Neural progenitor cell (in vitro differentiated cells): ENCODE measurements at regions not wholly inside any gene's neighbourhood (a gene's known extent, or its start where the extent isn't known, plus 50 kb on each side); places are given as distances from the start of the nearest gene placed in this dataset.

ENCODE experiments used
- DNase-seq: peaks from one replicate; pipeline ENCODE4 v3.0.0-alpha.2; 2016; ENCODE audit warnings: low spot score
- H2AFZ ChIP-seq: fragments of 200-600 bp; sonication (generic); replicated peaks from 2 replicates; pipeline ENCODE4 v1.6.1; 2016; ENCODE audit warnings: antibody characterized with exemption
- H3F3A ChIP-seq: fragments of 200-600 bp; sonication (generic); 2 replicates; pipeline ENCODE4 v1.6.1; 2016; ENCODE audit warnings: antibody characterized with exemption, low read depth
- H3K27ac ChIP-seq: fragments of 200-600 bp; sonication (generic); 2 replicates; pipeline ENCODE4 v1.5.1; 2016; ENCODE audit warnings: mild to moderate bottlenecking
- H3K27me3 ChIP-seq: fragments of 200-600 bp; sonication (generic); 2 replicates; pipeline ENCODE4 v1.6.1; 2016; ENCODE audit warnings: mild to moderate bottlenecking, moderate library complexity
- H3K36me3 ChIP-seq: fragments of 200-600 bp; sonication (generic); 2 replicates; pipeline ENCODE4 v1.5.1; 2016
- H3K4me1 ChIP-seq: fragments of 200-600 bp; sonication (generic); 2 replicates; pipeline ENCODE4 v1.6.1; 2016; ENCODE audit warnings: mixed run types
- H3K4me2 ChIP-seq: fragments of 200-600 bp; sonication (generic); 2 replicates; pipeline ENCODE4 v1.6.1; 2016
- H3K4me3 ChIP-seq: fragments of 200-600 bp; sonication (generic); 2 replicates; pipeline ENCODE4 v1.5.1; 2016
- H3K79me2 ChIP-seq: fragments of 200-600 bp; sonication (generic); 2 replicates; pipeline ENCODE4 v1.6.1; 2016; ENCODE audit warnings: low read depth
- H3K9ac ChIP-seq: fragments of 200-600 bp; sonication (generic); 2 replicates; pipeline ENCODE4 v1.6.1; 2016
- H3K9me3 ChIP-seq: fragments of 200-600 bp; sonication (generic); 2 replicates; pipeline ENCODE4 v1.5.1; 2016; ENCODE audit warnings: low read depth
- H4K20me1 ChIP-seq: fragments of 200-600 bp; sonication (generic); 2 replicates; pipeline ENCODE4 v1.6.1; 2016; ENCODE audit warnings: low read depth
- H3K27ac Mint-ChIP-seq: 3 replicates; pipeline ENCODE4 v1.8.0; 2021; ENCODE audit warnings: mixed read lengths
- H3K27me3 Mint-ChIP-seq: 2 replicates; pipeline ENCODE4 v1.8.0; 2022; ENCODE audit warnings: low read depth, mild to moderate bottlenecking, inconsistent platforms, moderate library complexity, mixed read lengths; ENCODE audit not compliant: insufficient read depth
- H3K36me3 Mint-ChIP-seq: 3 replicates; pipeline ENCODE4 v1.8.0; 2021; ENCODE audit warnings: mixed read lengths
- H3K4me1 Mint-ChIP-seq: 3 replicates; pipeline ENCODE4 v1.8.0; 2021; ENCODE audit warnings: mixed read lengths
- H3K4me3 Mint-ChIP-seq: 3 replicates; pipeline ENCODE4 v1.8.0; 2021; ENCODE audit warnings: mild to moderate bottlenecking, moderate library complexity, mixed read lengths
- H3K9me3 Mint-ChIP-seq: 3 replicates; pipeline ENCODE4 v1.8.0; 2020; ENCODE audit warnings: mixed read lengths
- CTCF ChIP-seq: fragments of 200-600 bp; sonication (generic); IDR thresholded peaks from 2 replicates; pipeline ENCODE4 v1.5.1; 2017; ENCODE audit warnings: antibody characterized with exemption, mild to moderate bottlenecking
- EZH2 ChIP-seq: fragments of 200-600 bp; sonication (generic); IDR thresholded peaks from 2 replicates; pipeline ENCODE4 v1.6.1; 2017; ENCODE audit warnings: antibody characterized with exemption, mild to moderate bottlenecking, moderate library complexity
- EZH2phosphoT487 ChIP-seq: fragments of 200-600 bp; sonication (generic); IDR thresholded peaks from 2 replicates; pipeline ENCODE4 v1.6.1; 2017; ENCODE audit warnings: antibody characterized with exemption

- H4K20me1 ChIP-seq: no peaks in the 10 kb centered on the region
- TF ChIP-seq EZH2phosphoT487 (no peak), CTCF (no peak), EZH2 (no peak)
- H3K9ac ChIP-seq: no peak overlapping the region
- peaks cover 5% of the 10 kb centered on the region for H3K4me1 ChIP-seq
- H3K36me3 ChIP-seq: no peaks in the 10 kb centered on the region
- H3K9me3 ChIP-seq: no peaks in the 10 kb centered on the region
- H3F3A ChIP-seq: no peaks in the 10 kb centered on the region
- DNase-seq: no peak
- H3K9me3 Mint-ChIP-seq: peaks cover 3% of the 10 kb centered on the region
- no peak overlapping the region for H3K27ac Mint-ChIP-seq
- H3K36me3 Mint-ChIP-seq: no peaks in the 10 kb centered on the region
- H3K4me1 Mint-ChIP-seq: no peaks in the 10 kb centered on the region
- H3K27ac ChIP-seq: no peak overlapping the region
- no peak overlapping the region for H3K4me3 ChIP-seq
- H3K27me3 Mint-ChIP-seq: peaks cover 2% of the 10 kb centered on the region
- H3K79me2 ChIP-seq: no peaks in the 10 kb centered on the region
- H3K27me3 ChIP-seq: no peaks in the 10 kb centered on the region
- no peak overlapping the region for H2AFZ ChIP-seq
- H3K4me3 Mint-ChIP-seq: no peak overlapping the region
- H3K4me2 ChIP-seq: no peak overlapping the region
Measured at GRCh38 chr6:117118490-117118889, 146.9 kb upstream of the VGLL2 start.

GRCh38 chr6:117126213-117126612 is 139.1 kb upstream of the VGLL2 start:
- Histone ChIP-seq H3F3A (no peaks in the 10 kb centered on the region), H4K20me1 (no peaks in the 10 kb centered on the region), H3K27me3 (no peaks in the 10 kb centered on the region), H3K36me3 (no peaks in the 10 kb centered on the region), H3K27ac (no peak overlapping the region), H3K9me3 (no peaks in the 10 kb centered on the region), H3K9ac (no peak overlapping the region), H3K4me2 (no peak overlapping the region), H3K4me1 (peaks cover 22% of the 10 kb centered on the region), H3K4me3 (no peak overlapping the region), H3K79me2 (no peaks in the 10 kb centered on the region), H2AFZ (no peak overlapping the region)
- no peaks in the 10 kb centered on the region for H3K9me3 Mint-ChIP-seq
- TF ChIP-seq CTCF (no peak), EZH2phosphoT487 (peak; percentile 54), EZH2 (no peak)
- no peak overlapping the region for H3K4me3 Mint-ChIP-seq
- H3K27me3 Mint-ChIP-seq: peaks cover 2% of the 10 kb centered on the region
- DNase-seq: peak; percentile 31
- H3K27ac Mint-ChIP-seq: no peak overlapping the region
- H3K4me1 Mint-ChIP-seq: no peaks in the 10 kb centered on the region
- no peaks in the 10 kb centered on the region for H3K36me3 Mint-ChIP-seq

- Mint-ChIP-seq H3K27me3 (peaks cover 2% of the 10 kb centered on the region), H3K36me3 (no peaks in the 10 kb centered on the region), H3K27ac (no peak overlapping the region), H3K4me3 (no peak overlapping the region), H3K4me1 (no peaks in the 10 kb centered on the region), H3K9me3 (no peaks in the 10 kb centered on the region)
- H3F3A ChIP-seq: no peaks in the 10 kb centered on the region
- H4K20me1 ChIP-seq: no peaks in the 10 kb centered on the region
- H3K4me3 ChIP-seq: no peak overlapping the region
- H3K36me3 ChIP-seq: no peaks in the 10 kb centered on the region
- H3K9me3 ChIP-seq: no peaks in the 10 kb centered on the region
- DNase-seq: no peak
- TF ChIP-seq CTCF (no peak), EZH2phosphoT487 (no peak), EZH2 (no peak)
- H3K9ac ChIP-seq: no peak overlapping the region
- H2AFZ ChIP-seq: no peak overlapping the region
- H3K79me2 ChIP-seq: no peaks in the 10 kb centered on the region
- H3K4me2 ChIP-seq: no peak overlapping the region
- H3K27ac ChIP-seq: no peak overlapping the region
- H3K27me3 ChIP-seq: no peaks in the 10 kb centered on the region
- peaks cover 22% of the 10 kb centered on the region for H3K4me1 ChIP-seq
Measured at GRCh38 chr6:117128052-117128451, 137.3 kb upstream of the VGLL2 start.

- no peak overlapping the region for H3K27ac Mint-ChIP-seq
- no peaks in the 10 kb centered on the region for H3K4me1 Mint-ChIP-seq
- H4K20me1 ChIP-seq: no peaks in the 10 kb centered on the region
- no peak overlapping the region for H3K9ac ChIP-seq
- no peak for TF ChIP-seq EZH2phosphoT487
- TF ChIP-seq EZH2: no peak
- TF ChIP-seq CTCF: no peak
- H3K4me1 ChIP-seq: peaks cover 22% of the 10 kb centered on the region
- no peaks in the 10 kb centered on the region for H3K36me3 Mint-ChIP-seq
- H3K9me3 Mint-ChIP-seq: no peaks in the 10 kb centered on the region
- H3K36me3 ChIP-seq: no peaks in the 10 kb centered on the region
- no peak overlapping the region for H3K4me3 Mint-ChIP-seq
- no peak overlapping the region for H3K4me3 ChIP-seq
- no peak overlapping the region for H2AFZ ChIP-seq
- no peaks in the 10 kb centered on the region for H3K27me3 ChIP-seq
- H3K79me2 ChIP-seq: no peaks in the 10 kb centered on the region
- no peaks in the 10 kb centered on the region for H3K9me3 ChIP-seq
- H3K27me3 Mint-ChIP-seq: no peaks in the 10 kb centered on the region
- no peak overlapping the region for H3K27ac ChIP-seq
- H3F3A ChIP-seq: no peaks in the 10 kb centered on the region
- DNase-seq: no peak
- no peak overlapping the region for H3K4me2 ChIP-seq
Measured at GRCh38 chr6:117130125-117130524, 135.2 kb upstream of the VGLL2 start.
